ENCODE measurements at regions not wholly inside any gene's neighbourhood (a gene's known extent, or its start where the extent isn't known, plus 50 kb on each side); places are given as distances from the start of the nearest gene placed in this dataset.
"Not testable (repeated sequence)": the region's sequence is repeated elsewhere in the genome, so short reads cannot be mapped to it uniquely, and the experiment has no call there.

- FAIRE-seq = no peak
Observed at GRCh38 chrX:10972706-10973105, 138.4 kb upstream of the HCCS start.

- no peak for FAIRE-seq
Observed at GRCh38 chrX:10974920-10975319, 136.2 kb upstream of the HCCS start.

- FAIRE-seq = no peak
Observed at GRCh38 chrX:10979956-10980355, 131.2 kb upstream of the HCCS start.

GRCh38 chrX:10981506-10981905 lies 129.6 kb upstream of the HCCS start:
- FAIRE-seq = no peak

GRCh38 chrX:10983526-10983925 lies 127.6 kb upstream of the HCCS start:
- FAIRE-seq = no peak

GRCh38 chrX:10984213-10984612 lies 126.9 kb upstream of the HCCS start:
- no peak for FAIRE-seq

- FAIRE-seq = no peak
Observed at GRCh38 chrX:10986616-10987015, 124.5 kb upstream of the HCCS start.

- no peak for FAIRE-seq
Observed at GRCh38 chrX:10988653-10989052, 122.5 kb upstream of the HCCS start.

- no peak for FAIRE-seq
Observed at GRCh38 chrX:10989386-10989785, 121.7 kb upstream of the HCCS start.

- no peak for FAIRE-seq
Observed at GRCh38 chrX:10990418-10990817, 120.7 kb upstream of the HCCS start.

GRCh38 chrX:10990976-10991375 lies 120.2 kb upstream of the HCCS start:
- FAIRE-seq = no peak

GRCh38 chrX:10992110-10992509 lies 119.0 kb upstream of the HCCS start:
- no peak for FAIRE-seq

GRCh38 chrX:11007076-11007475 lies 104.1 kb upstream of the HCCS start:
- FAIRE-seq = not testable (repeated sequence)

- no peak for FAIRE-seq
Observed at GRCh38 chrX:11010476-11010875, 100.7 kb upstream of the HCCS start.

GRCh38 chrX:11016728-11017127 lies 94.4 kb upstream of the HCCS start:
- FAIRE-seq = no peak

GRCh38 chrX:11022588-11022987 lies 88.5 kb upstream of the HCCS start:
- FAIRE-seq = not testable (repeated sequence)

- FAIRE-seq = no peak
Observed at GRCh38 chrX:11039926-11040325, 71.2 kb upstream of the HCCS start.

- FAIRE-seq = no peak
Observed at GRCh38 chrX:11040405-11040804, 70.7 kb upstream of the HCCS start.

- no peak for FAIRE-seq
Observed at GRCh38 chrX:11040996-11041395, 70.1 kb upstream of the HCCS start.

GRCh38 chrX:11050013-11050412 lies 61.1 kb upstream of the HCCS start:
- FAIRE-seq = no peak

GRCh38 chrX:11053351-11053750 lies 57.8 kb upstream of the HCCS start:
- FAIRE-seq = no peak

- FAIRE-seq = no peak
Observed at GRCh38 chrX:11056322-11057176, 54.6 kb upstream of the HCCS start.

GRCh38 chrX:11059933-11060332 lies 51.2 kb upstream of the HCCS start:
- no peak for FAIRE-seq
